ENCODE measurements at regions not wholly inside any gene's neighbourhood (a gene's known extent, or its start where the extent isn't known, plus 50 kb on each side); places are given as distances from the start of the nearest gene placed in this dataset.
A peak's percentile ranks its signal among the peaks of the same experiment; 100 is the strongest.

GRCh38 chr17:63134867-63135266 is 168.8 kb downstream of the TANC2 start:
- no peak overlapping the region for H3K27ac Mint-ChIP-seq
- H3K27me3 ChIP-seq (ENCODE audit: control insufficient read depth, insufficient read depth, low read length): no peaks in the 10 kb centered on the region
- no peaks in the 10 kb centered on the region for H3K9me3 Mint-ChIP-seq
- no peaks in the 10 kb centered on the region for H3K4me1 Mint-ChIP-seq
- H3K4me3 ChIP-seq (ENCODE audit: low read depth, low read length): no peak overlapping the region
- no peaks in the 10 kb centered on the region for H3K9me3 ChIP-seq (ENCODE audit: control insufficient read depth in 2 of 2, low read length in 2 of 2)
- H3K27ac ChIP-seq (ENCODE audit: insufficient read depth, low read length, poor library complexity, severe bottlenecking): no peak overlapping the region
- no peaks in the 10 kb centered on the region for H3K36me3 Mint-ChIP-seq
- no peak overlapping the region for H3K4me3 Mint-ChIP-seq
- DNase-seq (no peak), ATAC-seq (ENCODE audit: low read depth in 2 of 2) (no peak)
- H3K36me3 ChIP-seq (ENCODE audit: control insufficient read depth, insufficient read depth, low read length): no peaks in the 10 kb centered on the region
- H3K4me1 ChIP-seq (ENCODE audit: control insufficient read depth, insufficient read depth, low read length, poor library complexity, severe bottlenecking): no peaks in the 10 kb centered on the region
- peaks cover 4% of the 10 kb centered on the region for H3K27me3 Mint-ChIP-seq

- Mint-ChIP-seq H3K4me1 (peaks cover 0 to 4% (median 0%) of the 10 kb centered on the region in 4 donors), H3K4me3 (no peak overlapping the region), H3K9me3 (no peaks in the 10 kb centered on the region), H3K27me3 (peaks cover 4% of the 10 kb centered on the region), H3K36me3 (no peaks in the 10 kb centered on the region), H3K27ac (no peak overlapping the region)
- no peak for DNase-seq
- Histone ChIP-seq H3K4me3 (ENCODE audit: low read depth, low read length) (no peak overlapping the region), H3K36me3 (ENCODE audit: control insufficient read depth, insufficient read depth, low read length) (no peaks in the 10 kb centered on the region), H3K27ac (ENCODE audit: insufficient read depth, low read length, poor library complexity, severe bottlenecking) (no peak overlapping the region), H3K9me3 (ENCODE audit: control insufficient read depth in 2 of 2, low read length in 2 of 2) (no peaks in the 10 kb centered on the region), H3K27me3 (ENCODE audit: control insufficient read depth, insufficient read depth, low read length) (no peaks in the 10 kb centered on the region), H3K4me1 (ENCODE audit: control insufficient read depth, insufficient read depth, low read length, poor library complexity, severe bottlenecking) (no peaks in the 10 kb centered on the region)
- no peak for ATAC-seq (ENCODE audit: low read depth in 2 of 2)
Observed at GRCh38 chr17:63136369-63137012, 170.5 kb downstream of the TANC2 start.

- H3K27me3 Mint-ChIP-seq: peaks cover 4% of the 10 kb centered on the region
Observed at GRCh38 chr17:63137163-63137562, 171.1 kb downstream of the TANC2 start.

GRCh38 chr17:63138713-63139112 is 172.7 kb downstream of the TANC2 start:
- ATAC-seq (ENCODE audit: low read depth in 2 of 2) (no peak), DNase-seq (no peak)
- Histone ChIP-seq H3K4me3 (ENCODE audit: low read depth, low read length) (no peak overlapping the region), H3K27me3 (ENCODE audit: control insufficient read depth, insufficient read depth, low read length) (no peaks in the 10 kb centered on the region), H3K4me1 (ENCODE audit: control insufficient read depth, insufficient read depth, low read length, poor library complexity, severe bottlenecking) (no peaks in the 10 kb centered on the region), H3K9me3 (ENCODE audit: control insufficient read depth in 2 of 2, low read length in 2 of 2) (no peaks in the 10 kb centered on the region), H3K27ac (ENCODE audit: insufficient read depth, low read length, poor library complexity, severe bottlenecking) (no peak overlapping the region), H3K36me3 (ENCODE audit: control insufficient read depth, insufficient read depth, low read length) (no peaks in the 10 kb centered on the region)
- Mint-ChIP-seq H3K27ac (no peak overlapping the region), H3K36me3 (no peaks in the 10 kb centered on the region), H3K27me3 (peaks cover 4% of the 10 kb centered on the region), H3K4me3 (no peak overlapping the region), H3K4me1 (peaks cover 0 to 4% (median 0%) of the 10 kb centered on the region in 4 donors), H3K9me3 (no peaks in the 10 kb centered on the region)

More at GRCh38 chr17:63137163-63137562, 171.1 kb downstream of the TANC2 start:
- ATAC-seq (ENCODE audit: low read depth in 2 of 2): no peak
- Histone ChIP-seq H3K4me1 (ENCODE audit: control insufficient read depth, insufficient read depth, low read length, poor library complexity, severe bottlenecking) (no peaks in the 10 kb centered on the region), H3K9me3 (ENCODE audit: control insufficient read depth in 2 of 2, low read length in 2 of 2) (no peaks in the 10 kb centered on the region), H3K27me3 (ENCODE audit: control insufficient read depth, insufficient read depth, low read length) (no peaks in the 10 kb centered on the region), H3K36me3 (ENCODE audit: control insufficient read depth, insufficient read depth, low read length) (no peaks in the 10 kb centered on the region), H3K27ac (ENCODE audit: insufficient read depth, low read length, poor library complexity, severe bottlenecking) (no peak overlapping the region), H3K4me3 (ENCODE audit: low read depth, low read length) (no peak overlapping the region)
- DNase-seq: no peak
- no peak overlapping the region for H3K27ac Mint-ChIP-seq
- H3K36me3 Mint-ChIP-seq: no peaks in the 10 kb centered on the region
- H3K4me3 Mint-ChIP-seq: no peak overlapping the region
- H3K9me3 Mint-ChIP-seq: no peaks in the 10 kb centered on the region
- H3K4me1 Mint-ChIP-seq: peaks cover 0 to 4% (median 0%) of the 10 kb centered on the region in 4 donors

- Histone ChIP-seq H3K4me1 (ENCODE audit: control insufficient read depth, insufficient read depth, low read length, poor library complexity, severe bottlenecking) (no peaks in the 10 kb centered on the region), H3K27me3 (ENCODE audit: control insufficient read depth, insufficient read depth, low read length) (no peaks in the 10 kb centered on the region), H3K27ac (ENCODE audit: insufficient read depth, low read length, poor library complexity, severe bottlenecking) (no peak overlapping the region), H3K9me3 (ENCODE audit: control insufficient read depth in 2 of 2, low read length in 2 of 2) (no peaks in the 10 kb centered on the region), H3K4me3 (ENCODE audit: low read depth, low read length) (no peak overlapping the region), H3K36me3 (ENCODE audit: control insufficient read depth, insufficient read depth, low read length) (no peaks in the 10 kb centered on the region)
- DNase-seq (no peak), ATAC-seq (ENCODE audit: low read depth in 2 of 2) (no peak)
- H3K36me3 Mint-ChIP-seq: no peaks in the 10 kb centered on the region
- H3K27ac Mint-ChIP-seq: no peak overlapping the region
- H3K4me3 Mint-ChIP-seq: no peak overlapping the region
- no peaks in the 10 kb centered on the region for H3K9me3 Mint-ChIP-seq
- peaks cover 4% of the 10 kb centered on the region for H3K27me3 Mint-ChIP-seq
- peaks cover 0 to 4% (median 0%) of the 10 kb centered on the region in 4 donors for H3K4me1 Mint-ChIP-seq
Observed at GRCh38 chr17:63139356-63139755, 173.3 kb downstream of the TANC2 start.

GRCh38 chr17:63140255-63140654 is 174.2 kb downstream of the TANC2 start:
- DNase-seq (peak in 1 of 3 donors; percentile 34), ATAC-seq (ENCODE audit: low read depth in 2 of 2) (peak in 1 of 2 donors; percentile 22)
- no peaks in the 10 kb centered on the region for H3K9me3 ChIP-seq (ENCODE audit: control insufficient read depth in 2 of 2, low read length in 2 of 2)
- peaks cover 4% of the 10 kb centered on the region for H3K27me3 Mint-ChIP-seq
- H3K4me1 Mint-ChIP-seq: peaks cover 0 to 4% (median 0%) of the 10 kb centered on the region in 4 donors
- no peaks in the 10 kb centered on the region for H3K27me3 ChIP-seq (ENCODE audit: control insufficient read depth, insufficient read depth, low read length)
- H3K36me3 Mint-ChIP-seq: no peaks in the 10 kb centered on the region
- H3K4me1 ChIP-seq (ENCODE audit: control insufficient read depth, insufficient read depth, low read length, poor library complexity, severe bottlenecking): no peaks in the 10 kb centered on the region
- H3K4me3 ChIP-seq (ENCODE audit: low read depth, low read length): no peak overlapping the region
- no peak overlapping the region for H3K4me3 Mint-ChIP-seq
- H3K27ac ChIP-seq (ENCODE audit: insufficient read depth, low read length, poor library complexity, severe bottlenecking): no peak overlapping the region
- H3K36me3 ChIP-seq (ENCODE audit: control insufficient read depth, insufficient read depth, low read length): no peaks in the 10 kb centered on the region
- H3K27ac Mint-ChIP-seq: peak overlapping the region in 1 of 3 donors; percentile 26
- H3K9me3 Mint-ChIP-seq: no peaks in the 10 kb centered on the region

GRCh38 chr17:63142836-63143235 is 176.8 kb downstream of the TANC2 start:
- Histone ChIP-seq H3K27ac (ENCODE audit: insufficient read depth, low read length, poor library complexity, severe bottlenecking) (no peak overlapping the region), H3K4me3 (ENCODE audit: low read depth, low read length) (no peak overlapping the region), H3K36me3 (ENCODE audit: control insufficient read depth, insufficient read depth, low read length) (no peaks in the 10 kb centered on the region), H3K4me1 (ENCODE audit: control insufficient read depth, insufficient read depth, low read length, poor library complexity, severe bottlenecking) (no peaks in the 10 kb centered on the region), H3K9me3 (ENCODE audit: control insufficient read depth in 2 of 2, low read length in 2 of 2) (no peaks in the 10 kb centered on the region), H3K27me3 (ENCODE audit: control insufficient read depth, insufficient read depth, low read length) (no peaks in the 10 kb centered on the region)
- no peaks in the 10 kb centered on the region for H3K36me3 Mint-ChIP-seq
- no peaks in the 10 kb centered on the region for H3K9me3 Mint-ChIP-seq
- ATAC-seq (ENCODE audit: low read depth in 2 of 2) (no peak), DNase-seq (no peak)
- H3K27ac Mint-ChIP-seq: no peak overlapping the region
- no peak overlapping the region for H3K4me3 Mint-ChIP-seq
- peaks cover 4% of the 10 kb centered on the region for H3K27me3 Mint-ChIP-seq
- H3K4me1 Mint-ChIP-seq: peaks cover 0 to 4% (median 0%) of the 10 kb centered on the region in 4 donors

GRCh38 chr17:63150490-63150889 is 184.5 kb downstream of the TANC2 start:
- no peak overlapping the region for H3K27ac Mint-ChIP-seq
- H3K4me3 ChIP-seq (ENCODE audit: low read depth, low read length): no peak overlapping the region
- H3K9me3 ChIP-seq (ENCODE audit: control insufficient read depth in 2 of 2, low read length in 2 of 2): no peaks in the 10 kb centered on the region
- H3K36me3 ChIP-seq (ENCODE audit: control insufficient read depth, insufficient read depth, low read length): no peaks in the 10 kb centered on the region
- ATAC-seq (ENCODE audit: low read depth in 2 of 2): no peak
- H3K36me3 Mint-ChIP-seq: no peaks in the 10 kb centered on the region
- no peak overlapping the region for H3K4me3 Mint-ChIP-seq
- no peaks in the 10 kb centered on the region for H3K27me3 ChIP-seq (ENCODE audit: control insufficient read depth, insufficient read depth, low read length)
- H3K4me1 ChIP-seq (ENCODE audit: control insufficient read depth, insufficient read depth, low read length, poor library complexity, severe bottlenecking): no peaks in the 10 kb centered on the region
- no peak overlapping the region for H3K27ac ChIP-seq (ENCODE audit: insufficient read depth, low read length, poor library complexity, severe bottlenecking)
- H3K9me3 Mint-ChIP-seq: peaks cover 0 to 1% (median 0%) of the 10 kb centered on the region in 7 donors
- peaks cover 8% of the 10 kb centered on the region for H3K27me3 Mint-ChIP-seq
- H3K4me1 Mint-ChIP-seq: peaks cover 0 to 5% (median 3%) of the 10 kb centered on the region in 4 donors
- no peak for DNase-seq
